ENCODE measurements at regions not wholly inside any gene's neighbourhood (a gene's known extent, or its start where the extent isn't known, plus 50 kb on each side); places are given as distances from the start of the nearest gene placed in this dataset.
"Not testable (repeated sequence)": the region's sequence is repeated elsewhere in the genome, so short reads cannot be mapped to it uniquely, and the experiment has no call there.

DNA sequence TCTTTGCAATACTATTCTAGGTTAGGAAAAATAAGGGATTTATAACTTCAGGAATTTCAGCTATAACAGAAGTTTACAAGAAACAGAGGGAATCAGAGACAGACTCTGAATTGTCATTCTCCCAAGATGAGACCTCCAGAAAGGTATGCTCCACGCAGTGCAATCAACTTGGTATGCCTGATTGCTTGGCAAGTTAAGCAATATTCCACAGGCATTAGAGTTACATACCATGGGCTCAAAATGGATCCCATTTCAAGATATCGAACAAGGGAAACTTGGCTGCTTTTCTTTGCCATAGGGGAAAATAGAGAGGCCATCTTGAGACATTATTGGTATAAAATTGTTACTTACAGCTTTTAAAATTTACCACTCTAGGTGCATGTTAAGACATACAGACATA lies 615.6 kb upstream of the SOX9 start:
- DNase-seq, result no peak

GRCh38 chr17:71505981-71506380 lies 614.8 kb upstream of the SOX9 start:
- DNase-seq, result no peak

- DNase-seq, result no peak
These were observed 609.4 kb upstream of the SOX9 start for GRCh38 chr17:71511266-71511995.

DNA sequence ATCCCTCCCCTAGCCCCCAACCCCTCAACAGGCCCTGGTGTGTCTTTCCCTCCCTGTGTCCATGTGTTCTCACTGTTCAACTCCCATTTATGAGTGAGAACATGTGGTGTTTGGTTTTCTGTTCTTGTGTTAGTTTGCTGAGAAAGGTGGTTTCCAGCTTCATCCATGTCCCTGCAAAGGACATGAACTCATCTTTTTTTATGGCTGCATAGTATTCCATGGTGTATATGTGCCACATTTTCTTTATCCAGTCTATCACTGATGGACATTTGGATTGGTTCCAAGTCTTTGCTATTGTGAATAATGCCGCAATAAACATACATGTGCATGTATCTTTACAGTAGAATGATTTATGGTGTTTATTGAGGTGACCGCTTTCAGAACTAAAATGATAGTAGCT lies 607.1 kb upstream of the SOX9 start:
- not testable (repeated sequence) for DNase-seq

DNA sequence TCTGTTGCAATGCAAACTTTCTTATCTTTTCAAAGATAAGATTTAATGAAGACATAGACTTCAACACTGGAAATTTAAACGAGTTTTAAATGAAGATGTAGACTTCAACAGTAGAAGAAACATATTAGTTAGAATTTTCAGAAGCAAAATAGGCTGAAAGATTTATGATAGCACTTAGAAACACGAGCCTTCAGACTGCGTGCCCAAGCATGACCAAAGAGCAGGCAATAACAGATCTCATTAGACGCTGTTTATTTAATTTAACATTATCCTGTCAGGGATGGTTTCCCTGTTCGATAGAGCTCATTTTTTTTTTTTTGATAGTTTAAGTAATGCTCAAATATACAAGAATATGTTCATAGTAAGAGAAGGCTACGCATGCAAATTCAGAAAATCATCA lies 604.7 kb upstream of the SOX9 start:
- no peak for DNase-seq

DNA sequence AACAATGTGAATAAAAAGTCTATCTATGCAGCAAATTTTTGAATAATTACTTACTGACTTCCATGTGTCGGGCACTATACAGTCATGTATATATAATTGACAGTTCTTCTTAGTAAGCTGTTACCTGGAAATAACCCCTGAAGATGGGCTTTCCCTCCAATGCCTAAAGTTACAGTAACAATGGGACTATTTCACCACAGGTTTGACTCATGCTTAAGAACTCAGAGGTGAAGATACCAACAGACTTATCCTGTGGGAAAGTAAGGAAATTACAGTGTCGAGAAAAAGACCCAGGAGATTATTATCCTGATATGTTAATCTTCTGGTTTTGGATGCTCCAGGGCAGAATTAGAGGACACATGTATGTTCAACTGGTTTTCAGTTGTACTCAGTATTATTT lies 601.5 kb upstream of the SOX9 start:
- no peak for DNase-seq

- no peak for DNase-seq
These were observed 599.1 kb upstream of the SOX9 start for GRCh38 chr17:71521724-71522123.

DNA sequence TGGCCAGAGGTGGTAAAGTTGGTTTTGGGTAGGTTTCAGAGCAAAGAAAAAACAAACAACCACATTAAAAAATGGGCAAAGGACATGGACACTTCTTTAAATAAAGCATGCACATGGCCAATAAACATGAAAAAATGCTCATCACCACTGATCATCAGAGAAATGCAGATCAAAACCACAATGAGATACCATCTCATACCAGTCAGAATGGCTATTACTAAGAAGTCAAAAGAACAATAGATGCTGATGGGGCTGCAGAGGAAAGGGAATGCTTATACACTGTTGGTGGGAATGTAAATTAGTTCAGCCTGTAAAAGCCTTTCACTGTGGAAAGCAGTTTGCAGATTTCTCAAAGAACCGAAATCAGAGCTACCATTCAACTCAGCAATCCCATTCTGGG lies 598.4 kb upstream of the SOX9 start:
- no peak for DNase-seq

GRCh38 chr17:71527311-71527710 lies 593.5 kb upstream of the SOX9 start:
- DNase-seq, result no peak

GRCh38 chr17:71528210-71528609 lies 592.6 kb upstream of the SOX9 start:
- no peak for DNase-seq

DNA sequence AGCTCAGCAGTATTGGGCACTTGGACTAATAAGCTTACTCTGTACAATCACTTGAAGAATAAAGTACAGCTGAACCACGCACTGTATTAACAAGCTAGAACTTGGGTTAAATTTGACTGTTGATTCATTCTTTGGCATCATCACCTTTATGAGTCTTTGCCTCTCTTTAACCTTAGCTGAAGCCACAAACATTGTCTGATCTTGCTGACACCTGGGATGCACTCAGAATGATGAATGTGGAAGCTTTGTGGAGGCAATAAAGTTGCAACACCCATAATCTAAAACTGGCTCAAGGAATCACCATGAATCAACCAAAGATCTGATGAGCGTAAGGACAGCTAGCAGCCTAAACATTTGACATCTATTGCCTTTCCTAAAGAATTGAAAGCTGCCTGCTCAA lies 590.6 kb upstream of the SOX9 start:
- no peak for DNase-seq

DNA sequence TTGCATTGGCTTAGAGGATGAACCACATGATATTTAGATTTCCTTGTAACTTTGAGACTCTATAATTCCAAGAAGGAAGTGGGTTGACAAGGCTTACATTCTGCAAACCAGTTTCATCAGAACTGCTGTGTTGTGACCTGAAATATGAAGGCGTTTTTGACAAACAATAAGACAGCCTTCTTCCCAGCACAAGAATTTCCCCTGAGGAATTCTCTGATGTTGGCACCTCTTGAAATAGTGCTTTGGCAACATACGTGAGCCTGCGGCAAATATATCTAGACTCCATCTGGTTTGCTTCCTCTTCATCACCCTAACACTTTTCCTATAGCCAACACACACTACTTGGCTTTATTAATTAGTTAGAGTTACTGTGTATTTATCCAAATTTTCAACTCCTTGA lies 585.5 kb upstream of the SOX9 start:
- DNase-seq, result no peak

- DNase-seq, result no peak
These were observed 574.4 kb upstream of the SOX9 start for GRCh38 chr17:71546419-71546818.

DNA sequence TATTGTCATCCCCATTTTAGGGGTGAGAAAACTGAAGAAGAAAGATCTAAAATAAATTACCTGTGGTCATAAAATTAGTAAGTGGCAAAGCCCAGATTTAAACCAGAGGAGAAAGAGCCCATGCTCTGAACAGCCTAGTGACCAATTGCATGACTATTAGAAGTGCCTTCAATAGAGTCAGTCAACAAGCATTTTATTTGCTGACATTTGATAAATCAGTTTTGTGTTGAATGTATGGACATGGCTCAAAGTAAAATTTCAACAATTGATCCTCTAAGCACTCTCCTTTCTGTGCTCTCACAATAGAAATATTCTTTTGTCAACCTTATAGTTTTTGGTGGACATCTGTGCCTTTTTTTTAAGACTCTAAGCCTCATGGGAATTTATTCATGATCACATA lies 572.9 kb upstream of the SOX9 start:
- no peak for DNase-seq

GRCh38 chr17:71548540-71549190 lies 572.2 kb upstream of the SOX9 start:
- DNase-seq, result no peak

GRCh38 chr17:71550675-71551074 lies 570.1 kb upstream of the SOX9 start:
- DNase-seq, result no peak

DNA sequence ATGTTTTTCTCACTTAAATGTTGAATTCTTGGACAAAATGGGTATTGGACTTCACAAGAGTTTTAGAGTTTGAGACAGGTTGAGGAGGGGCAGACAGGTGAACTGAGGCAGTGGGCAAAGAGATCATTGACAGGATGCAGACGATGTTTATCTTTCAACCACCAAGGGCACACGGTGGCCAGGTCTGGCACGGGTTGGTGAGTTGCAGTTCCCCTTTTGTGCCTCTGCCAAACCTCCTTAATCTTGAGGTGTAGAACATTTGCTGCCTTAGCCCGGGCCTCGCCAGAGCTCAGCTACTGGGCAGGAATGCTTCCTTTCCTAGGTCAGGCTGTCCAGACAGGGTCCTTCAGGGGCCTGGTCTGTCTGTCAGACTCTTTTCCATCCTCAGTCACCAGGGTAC lies 567.4 kb upstream of the SOX9 start:
- DNase-seq, result no peak

- DNase-seq, result no peak
These were observed 561.9 kb upstream of the SOX9 start for GRCh38 chr17:71558901-71559300.

GRCh38 chr17:71572343-71572742 lies 548.5 kb upstream of the SOX9 start:
- DNase-seq, result no peak

DNA sequence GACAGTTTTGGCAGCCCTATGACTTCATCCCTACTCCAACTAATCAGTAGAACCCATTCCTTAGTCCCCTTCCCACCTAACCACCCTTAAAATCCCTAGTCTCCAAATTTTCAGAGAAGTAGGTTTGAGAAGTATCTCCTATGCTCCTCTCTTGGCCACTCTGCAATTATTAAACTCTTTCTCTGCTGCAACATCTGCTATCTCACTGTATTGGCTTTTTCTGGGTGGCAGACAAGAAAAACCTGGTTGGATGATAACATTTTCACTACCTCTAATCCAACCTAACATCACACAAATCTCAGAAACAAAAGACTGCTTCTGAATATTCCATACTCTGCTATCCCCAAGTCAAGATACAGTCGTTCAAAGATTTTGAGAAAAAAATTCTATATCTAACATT lies 542.4 kb upstream of the SOX9 start:
- no peak for DNase-seq

DNA sequence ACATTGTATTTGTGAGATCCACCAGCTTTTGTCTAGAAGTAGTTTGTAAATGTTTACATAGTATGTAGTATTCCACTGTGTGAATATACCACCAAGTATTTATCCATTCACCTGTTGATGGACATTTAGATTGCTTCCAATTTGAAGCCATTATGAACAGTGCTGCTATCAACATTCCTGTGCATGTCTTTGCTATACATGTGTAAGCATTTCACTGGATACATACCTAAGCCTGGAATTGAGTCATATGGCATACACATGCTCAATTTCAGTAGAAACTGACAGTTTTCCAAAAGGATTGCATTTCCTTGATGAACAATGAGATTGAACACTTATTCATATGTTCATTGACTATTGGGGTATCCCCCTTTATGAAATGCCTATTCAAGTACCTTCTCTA lies 540.6 kb upstream of the SOX9 start:
- no peak for DNase-seq

GRCh38 chr17:71585540-71585939 lies 535.3 kb upstream of the SOX9 start:
- no peak for DNase-seq

DNA sequence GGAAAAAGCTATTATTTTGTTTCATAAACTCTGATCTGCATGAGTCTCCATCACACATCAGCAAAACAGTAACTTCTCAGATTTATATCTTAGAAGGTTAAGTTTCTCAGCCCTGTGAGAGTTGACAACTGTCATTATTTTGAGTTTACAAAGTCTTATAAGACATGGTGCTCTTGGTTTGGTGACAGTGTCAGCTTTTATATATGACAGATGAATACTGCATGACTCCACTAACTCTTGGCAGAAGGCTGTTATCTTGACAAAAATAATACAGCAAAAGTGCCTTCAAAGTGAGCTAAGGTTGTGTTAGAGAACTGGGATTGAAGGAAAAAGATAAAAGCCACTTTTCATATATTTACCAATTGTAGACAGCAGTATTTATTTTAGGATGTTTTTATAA lies 528.4 kb upstream of the SOX9 start:
- DNase-seq, result no peak

DNA sequence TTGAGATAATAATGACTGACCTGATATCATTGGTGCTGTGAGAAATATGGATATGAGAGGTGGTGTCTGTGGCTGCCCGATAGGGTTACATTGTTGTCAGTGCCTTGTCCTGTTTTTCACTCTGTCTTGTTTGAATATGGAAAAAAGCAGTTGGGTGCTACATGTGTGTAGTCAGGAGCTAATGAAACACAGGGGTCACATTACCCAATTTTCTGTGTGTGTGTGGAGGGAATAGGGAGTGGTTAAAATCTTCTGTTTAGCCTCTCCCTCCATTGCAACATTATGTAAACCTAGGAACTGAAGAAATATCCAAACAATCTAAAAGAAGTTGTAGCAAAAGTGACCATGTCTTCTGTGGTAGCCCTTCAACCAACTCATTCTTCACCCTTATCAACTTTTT lies 527.7 kb upstream of the SOX9 start:
- no peak for DNase-seq

DNA sequence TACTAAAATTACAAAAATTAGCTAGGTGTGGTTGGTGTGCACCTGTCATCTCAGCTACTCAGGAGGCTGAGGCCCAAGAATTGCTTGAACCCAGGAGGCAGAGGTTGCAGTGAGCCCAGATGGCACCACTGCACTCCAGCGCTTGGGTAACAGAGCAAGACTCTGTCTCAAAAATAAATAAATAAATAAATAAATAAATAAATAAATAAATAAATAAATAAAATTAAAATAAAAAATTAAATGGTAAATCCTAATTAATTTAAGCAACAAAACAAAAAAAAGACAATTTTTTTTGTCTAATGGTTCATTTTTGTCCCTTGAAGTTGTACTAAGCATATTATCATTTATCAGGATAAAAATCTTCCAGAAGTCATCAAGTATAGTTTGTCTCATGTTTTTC lies 521.2 kb upstream of the SOX9 start:
- DNase-seq, result not testable (repeated sequence)

Data from T-helper 1 cell (primary cell).